Central memory CD4-positive, alpha-beta T cell (primary cell): ENCODE measurements at regions not wholly inside any gene's neighbourhood (a gene's known extent, or its start where the extent isn't known, plus 50 kb on each side); places are given as distances from the start of the nearest gene placed in this dataset.
"Not testable (repeated sequence)": the region's sequence is repeated elsewhere in the genome, so short reads cannot be mapped to it uniquely, and the experiment has no call there.

Experiments
- DNase-seq: peaks from one replicate; pipeline ENCODE4 v3.0.0; 2022

DNA sequence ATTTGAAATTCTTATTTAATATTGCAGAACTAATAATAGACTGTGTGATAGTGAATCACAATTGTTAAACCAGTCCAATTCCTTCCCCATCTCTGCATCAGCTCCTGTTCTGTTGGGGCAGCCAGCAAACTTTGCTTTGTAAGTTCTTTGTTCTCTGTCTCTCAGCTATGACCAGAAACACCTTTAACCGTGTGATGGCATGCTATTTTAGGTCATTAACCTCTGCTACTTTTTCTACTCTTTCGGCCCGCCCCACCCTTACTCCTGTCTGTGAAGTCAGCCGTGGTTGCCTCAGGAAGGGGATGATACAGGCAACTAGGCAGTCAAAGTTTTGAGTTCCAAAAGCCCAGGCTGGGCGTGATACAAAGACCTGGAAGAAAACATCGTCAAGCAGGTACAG is 51.3 kb upstream of the EGFL6 start:
- no peak for DNase-seq

DNA sequence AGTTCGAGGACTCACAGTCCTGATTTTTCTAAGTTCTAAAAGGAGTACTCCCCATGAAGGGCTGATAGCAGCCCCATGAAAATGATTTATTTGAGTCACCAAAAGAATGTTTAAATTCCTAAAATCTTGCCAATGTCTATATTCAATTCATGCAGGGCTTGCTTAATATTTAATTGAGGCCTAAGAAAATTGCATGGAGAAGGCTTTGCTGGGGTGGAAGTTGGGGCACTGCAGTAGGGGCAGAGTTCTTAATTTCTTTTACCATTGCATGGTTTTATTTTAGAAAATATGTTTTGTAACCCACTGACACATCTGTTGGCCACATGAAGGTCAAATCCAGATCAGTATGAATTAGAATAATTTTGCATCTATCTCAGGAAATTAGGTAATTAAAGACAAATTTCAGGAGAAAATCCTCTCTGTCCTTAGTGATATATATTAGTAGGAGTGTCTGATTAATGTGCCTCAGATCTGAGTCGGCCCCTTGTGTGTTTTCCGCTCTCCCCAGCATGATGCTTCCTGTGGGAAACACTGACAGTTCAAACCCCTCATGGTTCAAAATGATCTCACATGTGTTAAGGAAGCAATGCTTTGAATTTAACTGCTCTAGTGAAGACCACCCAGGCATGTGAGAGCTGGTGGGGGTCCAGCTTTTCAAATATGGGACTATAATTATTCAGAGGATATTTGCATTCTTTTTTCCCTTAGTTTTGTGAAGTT is 54.0 kb upstream of the EGFL6 start:
- no peak for DNase-seq

DNA sequence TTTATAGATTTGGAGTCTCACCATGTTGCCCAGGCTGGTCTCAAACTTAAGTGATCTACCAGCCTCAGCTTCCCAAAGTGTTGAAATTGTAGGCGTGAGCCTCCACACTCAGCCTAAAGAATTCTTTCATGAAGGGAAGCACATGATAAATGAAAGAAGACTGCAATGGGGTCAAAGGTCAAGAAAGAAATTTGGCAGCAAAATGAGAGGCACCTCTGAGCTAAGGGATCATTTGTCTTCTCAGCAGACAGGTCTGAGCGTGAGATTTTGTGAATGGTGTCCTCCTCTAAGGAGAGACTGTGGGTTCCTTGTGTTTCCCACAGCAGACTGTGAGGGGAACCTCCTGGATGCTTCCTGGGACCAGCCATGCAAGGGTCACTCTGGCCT is 57.5 kb upstream of the EGFL6 start:
- DNase-seq: no peak

DNA sequence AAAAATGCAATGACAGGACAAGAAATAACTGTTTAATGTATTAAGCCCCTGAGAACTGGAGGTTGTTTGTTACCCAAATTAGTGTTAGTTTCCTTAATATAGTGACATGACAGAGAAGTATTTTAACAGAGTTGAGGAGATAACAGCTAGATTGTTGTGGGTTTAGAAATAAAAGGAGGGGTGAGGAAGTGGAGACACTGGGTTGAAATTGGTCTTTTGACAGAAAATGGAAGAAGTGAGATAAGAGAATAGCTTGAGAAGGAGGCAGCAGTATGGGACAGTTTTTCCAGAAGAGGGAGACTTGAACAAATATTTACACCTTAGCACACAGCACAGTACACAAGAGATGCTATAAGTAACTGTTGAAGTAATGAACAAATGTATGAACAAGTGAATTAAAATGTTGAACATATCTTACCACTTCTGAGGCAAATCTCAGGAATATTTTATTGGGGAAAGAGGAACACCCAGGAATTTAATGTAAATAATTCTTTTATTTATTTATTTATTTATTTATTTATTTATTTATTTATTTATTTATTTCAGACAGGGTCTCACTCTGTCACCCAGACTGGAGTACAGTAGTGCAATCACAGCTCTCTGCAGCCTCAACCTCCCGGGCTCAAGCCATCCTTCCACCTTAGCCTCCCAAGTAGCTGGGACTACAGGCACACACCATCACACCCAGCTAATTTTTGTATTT is 58.0 kb upstream of the EGFL6 start:
- DNase-seq: no peak

DNA sequence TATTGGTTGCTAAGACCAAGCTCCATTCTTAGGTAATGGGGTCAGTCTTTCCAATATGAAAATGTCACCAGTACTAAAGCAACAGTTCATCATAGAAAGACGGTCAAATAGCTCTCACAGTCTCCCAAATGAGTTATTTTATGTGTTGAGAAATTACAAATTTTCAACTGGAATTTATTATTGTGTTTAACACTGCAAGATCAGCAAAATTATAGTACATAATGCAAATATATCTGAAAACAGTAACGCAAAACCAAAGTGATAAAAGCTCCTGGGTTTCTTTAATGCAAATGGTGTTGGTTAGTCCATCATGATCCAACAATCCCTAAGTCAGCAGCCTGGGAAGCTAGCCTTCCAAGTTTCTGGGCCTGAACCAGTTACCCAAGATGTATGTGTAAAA is 61.5 kb upstream of the EGFL6 start:
- no peak for DNase-seq

DNA sequence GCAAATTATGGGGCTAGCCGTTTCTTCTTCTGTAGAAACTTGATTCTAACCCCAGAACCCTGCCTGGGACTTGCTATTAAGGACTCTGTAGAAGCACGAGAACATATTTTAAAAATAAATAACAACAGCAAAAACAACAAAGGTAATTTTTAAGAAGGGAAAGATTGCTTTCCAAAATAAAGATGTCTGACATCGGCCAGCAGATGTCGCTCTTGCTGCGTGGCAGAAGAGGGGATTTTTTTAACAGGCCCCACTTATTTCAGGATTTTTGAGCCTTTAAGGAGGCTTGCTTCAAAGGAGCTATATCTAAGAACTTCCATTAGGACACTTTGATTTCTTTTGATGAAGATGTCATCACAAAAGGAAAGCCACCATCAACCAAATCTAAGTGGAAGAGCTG is 62.8 kb upstream of the EGFL6 start:
- peak; percentile 37 for DNase-seq

DNA sequence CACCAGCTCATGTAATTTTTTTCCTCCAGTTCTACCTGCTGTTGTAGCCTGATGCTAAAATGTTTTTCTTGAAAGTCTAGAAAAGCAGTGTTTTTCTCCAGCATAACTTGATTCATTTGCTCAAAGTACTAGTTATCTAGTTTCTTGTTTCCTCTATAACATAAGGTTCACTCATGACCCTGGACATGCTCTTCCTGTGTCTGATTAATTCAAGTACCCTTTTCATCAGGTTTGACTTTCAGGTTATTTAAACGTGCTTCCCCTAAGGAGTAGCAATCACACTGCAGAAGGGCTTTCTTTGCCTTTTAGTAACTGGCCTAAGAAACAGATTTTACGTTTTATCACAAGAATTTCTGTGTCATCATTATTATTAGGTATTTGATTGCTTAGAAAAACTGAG is 66.8 kb upstream of the EGFL6 start:
- DNase-seq: no peak

DNA sequence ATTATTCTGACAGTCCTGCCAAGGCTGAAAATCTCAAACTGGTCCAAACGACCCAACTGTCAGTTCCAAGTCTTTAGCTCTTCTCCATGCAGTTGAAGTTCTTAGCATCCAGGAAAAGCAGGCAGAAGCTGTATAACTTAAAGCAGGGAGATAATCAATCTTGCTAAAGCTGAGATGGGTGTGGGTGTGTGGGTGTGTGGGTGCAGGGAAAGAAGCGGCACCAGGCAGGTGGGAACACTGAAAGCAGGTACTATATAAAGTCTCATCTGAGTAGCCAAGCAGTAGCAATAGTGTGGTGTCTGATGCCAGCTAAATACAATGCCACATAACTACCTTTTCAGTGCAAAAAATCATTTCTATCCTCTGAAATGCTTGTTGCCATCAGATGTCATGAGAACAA is 69.7 kb upstream of the EGFL6 start:
- DNase-seq: no peak

DNA sequence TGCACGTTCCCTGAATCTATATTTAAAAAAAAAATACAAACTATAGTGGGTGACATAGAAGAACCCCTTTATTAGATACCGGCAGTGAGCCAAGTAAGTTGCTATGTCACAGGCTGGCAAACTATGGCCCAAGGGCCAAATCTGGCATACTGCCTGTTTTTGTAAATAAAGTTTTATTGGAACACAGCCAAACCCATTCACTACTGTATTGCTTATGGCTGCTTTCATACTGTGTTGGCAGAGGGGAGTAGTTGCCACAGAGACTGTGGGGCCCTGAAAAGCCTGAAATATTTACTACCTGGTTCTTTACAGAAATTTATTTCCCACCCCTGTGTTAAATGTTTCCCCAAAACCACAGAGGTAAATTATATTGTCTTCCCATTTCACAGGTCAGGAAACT is 71.2 kb upstream of the EGFL6 start:
- no peak for DNase-seq

DNA sequence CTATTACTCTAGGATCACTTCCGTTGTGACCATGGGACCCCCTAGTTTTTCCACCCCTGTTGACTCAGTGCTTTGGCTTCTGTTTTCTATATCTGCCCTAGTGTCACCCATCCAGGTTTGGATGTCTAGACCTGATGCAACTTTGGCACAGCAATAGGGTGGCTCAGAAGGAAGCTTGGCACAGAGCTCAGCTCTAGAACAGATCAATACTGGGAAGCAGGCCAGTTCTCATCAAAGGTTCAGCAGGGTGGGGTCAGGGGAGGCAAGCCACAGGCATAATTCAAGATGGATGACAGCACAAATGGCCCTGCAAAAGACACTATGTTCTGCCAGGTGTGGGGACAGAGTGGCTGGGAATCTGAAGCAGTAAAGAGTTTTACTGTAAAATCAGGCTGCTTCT is 74.2 kb upstream of the EGFL6 start:
- no peak for DNase-seq

DNA sequence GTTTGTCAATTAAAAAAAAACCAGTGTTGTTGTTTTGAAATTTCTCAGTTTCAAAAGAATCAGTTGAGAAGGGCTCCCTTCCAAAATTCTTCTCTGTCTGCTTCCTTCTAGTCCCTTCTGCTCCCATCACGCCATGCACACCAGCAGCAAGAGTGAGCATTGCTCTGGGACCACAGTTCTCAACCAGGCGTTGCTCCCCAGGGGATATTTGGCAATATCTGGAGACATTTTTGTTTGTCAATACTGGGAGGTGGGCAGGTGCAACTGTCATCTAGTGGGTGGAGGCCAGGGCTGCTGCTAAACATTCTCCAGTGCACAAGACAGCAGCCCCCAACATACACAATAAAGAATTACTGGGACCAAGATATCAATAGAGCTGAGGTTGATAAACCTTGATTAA is 74.8 kb upstream of the EGFL6 start:
- DNase-seq: no peak

DNA sequence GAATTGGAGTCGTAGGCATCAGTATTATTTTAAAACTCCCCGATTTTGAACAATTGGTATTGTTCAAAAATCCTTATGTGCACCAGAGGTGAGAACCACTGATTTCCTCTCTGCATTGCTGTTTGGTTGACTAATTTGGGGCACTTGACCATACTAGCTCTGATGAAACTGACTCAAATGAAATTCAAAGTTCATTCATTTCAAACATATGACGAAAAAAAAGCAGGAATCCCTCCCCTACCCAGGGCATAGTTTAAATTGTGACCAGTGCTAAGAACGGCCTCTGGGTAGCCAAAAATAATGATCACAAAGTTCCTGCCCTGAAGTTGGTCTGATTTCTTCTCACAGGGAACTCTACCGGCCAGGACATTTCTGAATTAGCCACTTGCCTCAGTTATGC is 75.7 kb upstream of the EGFL6 start:
- no peak for DNase-seq

DNA sequence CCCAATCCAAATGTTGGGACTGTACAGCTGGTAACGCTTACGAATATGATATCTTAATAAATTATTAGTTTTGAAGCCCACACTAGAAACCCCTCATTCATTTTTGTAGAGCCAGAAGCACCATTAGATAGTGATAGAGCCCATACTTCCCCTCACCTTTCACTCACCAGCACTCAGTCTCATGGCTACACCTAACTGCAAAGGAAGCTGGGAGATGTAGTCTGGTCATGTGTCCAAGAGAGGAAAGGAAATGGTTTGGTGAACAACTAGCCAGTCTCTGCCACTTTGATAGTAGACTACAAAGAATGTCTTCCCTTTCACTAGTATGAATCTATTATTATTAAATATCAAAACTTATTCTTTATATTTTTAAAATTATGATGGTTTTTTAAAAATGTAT is 77.1 kb upstream of the EGFL6 start:
- DNase-seq: no peak

DNA sequence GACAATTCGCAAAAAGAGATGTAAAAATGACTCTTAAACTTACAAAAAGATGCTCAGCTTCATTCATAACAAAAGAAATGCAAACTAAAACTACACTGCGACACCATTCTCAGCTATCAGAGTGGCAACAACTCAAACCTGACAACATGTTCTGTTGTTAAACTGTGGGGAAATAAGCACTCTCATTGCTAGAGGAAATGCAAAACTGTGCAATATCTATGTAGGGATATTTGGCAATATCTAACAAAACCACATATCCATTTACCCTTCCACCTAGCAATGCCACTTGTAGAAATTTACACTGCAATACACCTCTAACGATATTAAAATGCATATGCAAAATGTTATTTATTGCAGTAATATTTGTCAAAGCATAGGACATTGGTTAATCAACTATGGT is 78.3 kb upstream of the EGFL6 start:
- no peak for DNase-seq

DNA sequence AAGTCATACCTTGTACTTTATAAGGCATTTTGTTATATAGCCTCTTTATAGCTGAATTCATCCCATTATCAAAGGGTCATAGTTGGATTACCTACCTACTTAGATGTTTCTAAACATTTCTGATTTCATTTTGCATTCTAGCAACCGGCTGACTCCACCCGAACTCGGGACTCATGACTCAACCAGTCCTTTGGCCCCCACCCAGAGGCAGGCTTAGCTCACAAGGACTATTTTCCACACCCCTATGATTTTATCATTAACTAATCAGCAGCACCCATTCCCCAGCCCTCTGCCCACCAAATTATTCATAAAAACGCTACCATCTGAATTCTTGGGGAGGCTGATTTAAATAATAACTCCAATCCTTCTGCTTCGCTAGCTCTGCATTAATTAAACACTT is 79.9 kb upstream of the EGFL6 start:
- no peak for DNase-seq

DNA sequence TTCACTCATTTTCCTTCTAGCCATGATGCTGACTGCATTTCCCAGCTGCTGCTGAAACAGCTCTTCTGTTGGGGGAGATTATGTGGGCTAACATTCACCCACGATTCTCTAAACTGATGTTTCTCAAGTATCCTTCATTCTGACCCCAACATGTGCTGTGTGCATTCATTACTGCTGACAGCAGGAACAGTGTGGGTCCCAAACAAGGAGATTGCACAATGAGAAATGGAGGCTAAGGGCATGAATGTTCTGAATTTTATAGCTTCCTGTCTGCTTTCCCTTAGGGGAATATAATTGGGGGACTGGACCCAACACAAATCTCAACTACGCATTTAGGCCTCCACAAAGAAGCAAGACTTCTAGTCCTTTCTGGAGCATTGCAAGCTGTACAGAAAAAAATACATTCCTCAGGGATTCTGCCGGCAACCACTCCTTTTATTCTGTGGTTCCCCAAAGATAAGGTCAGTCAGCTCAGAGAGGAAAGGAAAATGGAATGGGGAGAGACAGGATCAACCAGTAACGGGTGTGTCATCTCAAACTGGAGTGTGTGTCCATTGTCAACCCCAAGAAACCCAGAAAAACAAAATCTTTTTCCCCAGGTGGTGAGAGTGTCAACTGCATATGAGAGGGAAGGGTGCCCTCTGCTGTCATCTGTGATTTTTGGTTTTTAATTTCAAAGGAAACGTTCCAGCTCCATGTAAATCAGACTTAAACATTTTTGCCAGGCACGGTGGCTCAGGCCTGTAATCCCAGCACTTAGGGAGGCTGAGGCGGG is 81.5 kb upstream of the EGFL6 start:
- DNase-seq: peak; percentile 48

DNA sequence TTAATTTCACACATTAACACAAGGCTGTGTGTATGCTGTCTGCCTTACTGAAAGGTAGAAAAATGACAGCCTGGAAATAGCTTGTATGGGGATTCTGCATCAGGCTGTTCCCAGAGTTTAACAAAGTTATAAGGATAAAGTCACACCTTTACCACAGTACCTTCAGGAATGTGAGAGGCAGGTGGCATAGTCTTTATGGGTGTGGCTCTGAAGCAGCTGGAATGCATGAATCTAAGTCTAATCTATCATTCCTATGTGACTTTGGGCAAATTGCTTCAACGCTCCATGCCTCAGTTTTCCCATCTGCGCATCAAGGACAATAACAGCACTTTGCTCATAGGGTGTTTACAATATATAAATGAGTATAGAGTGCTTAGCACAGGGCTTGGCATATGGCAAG is 84.2 kb upstream of the EGFL6 start:
- no peak for DNase-seq

DNA sequence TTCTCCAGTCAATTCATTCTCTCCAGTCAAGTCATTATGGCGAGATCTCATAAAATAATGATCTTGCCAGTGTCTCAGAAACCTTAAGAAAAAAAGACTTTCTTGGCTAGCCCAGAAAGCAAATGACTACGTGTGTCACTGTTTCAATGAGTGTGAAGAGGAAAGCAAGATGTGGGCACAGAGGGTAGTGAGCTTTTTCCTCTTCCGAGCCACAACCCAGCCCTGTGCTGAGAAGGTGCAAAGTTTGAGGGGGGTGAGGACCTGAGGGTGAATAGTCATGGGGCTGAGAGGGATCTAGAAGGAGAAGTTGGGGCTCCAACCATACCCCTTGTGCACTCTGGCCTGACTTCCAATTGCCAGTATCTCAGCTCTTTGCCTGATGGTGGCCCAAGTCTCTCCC is 85.6 kb upstream of the EGFL6 start:
- no peak for DNase-seq

DNA sequence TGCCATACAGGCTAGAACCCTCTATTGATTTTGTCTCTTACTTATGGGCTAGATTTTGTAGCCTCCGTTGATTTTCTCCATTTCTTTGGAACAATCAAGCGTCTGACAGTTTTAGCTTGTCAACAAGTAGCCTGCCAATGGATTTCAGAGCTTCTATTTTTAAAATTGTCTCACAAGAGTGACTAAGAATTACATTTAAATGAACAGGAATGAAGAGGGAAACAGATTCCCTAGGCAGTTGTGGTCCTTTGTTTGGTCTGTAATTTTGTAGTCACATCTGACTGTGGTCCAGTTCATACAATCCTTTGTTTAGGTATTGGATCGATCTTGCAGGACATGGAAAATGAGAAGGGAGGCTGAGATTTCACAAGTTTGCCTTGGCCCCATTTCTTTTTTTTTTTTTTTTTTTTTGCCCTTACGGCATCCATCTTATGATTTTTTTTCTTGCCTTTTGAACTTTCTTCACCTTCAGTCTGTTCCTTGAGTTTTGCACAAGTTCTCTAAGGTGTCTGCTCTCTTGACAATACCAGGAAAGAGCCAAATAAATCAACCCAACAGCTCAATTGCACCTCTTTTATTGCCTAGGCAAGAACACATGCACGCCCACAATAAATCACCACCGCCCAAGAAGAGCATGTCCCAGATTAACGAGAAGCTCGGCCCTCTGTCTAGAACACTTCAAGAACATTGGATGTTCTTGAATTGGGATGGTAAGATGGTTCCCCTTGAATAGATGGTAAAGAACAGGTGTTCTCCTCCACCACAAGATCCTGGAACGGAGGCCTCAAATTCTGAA is 86.5 kb upstream of the EGFL6 start:
- no peak for DNase-seq

DNA sequence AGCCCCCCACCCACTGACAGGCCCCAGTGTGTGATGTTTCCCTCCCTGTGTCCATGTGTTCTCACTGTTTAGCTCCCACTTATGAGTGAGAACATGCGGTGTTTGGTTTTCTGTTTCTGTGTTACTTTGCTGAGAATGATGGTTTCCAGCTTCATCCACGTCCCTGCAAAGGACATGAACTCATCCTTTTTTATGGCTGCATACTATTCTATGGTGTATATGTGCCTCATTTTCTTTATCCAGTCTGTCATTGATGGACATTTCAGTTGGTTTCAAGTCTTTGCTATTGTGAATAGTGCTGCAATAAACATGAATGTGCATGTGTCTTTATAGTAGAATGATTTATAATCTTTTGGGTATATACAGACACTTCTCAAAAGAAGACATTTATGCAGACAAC is 88.6 kb upstream of the EGFL6 start:
- DNase-seq: not testable (repeated sequence)

DNA sequence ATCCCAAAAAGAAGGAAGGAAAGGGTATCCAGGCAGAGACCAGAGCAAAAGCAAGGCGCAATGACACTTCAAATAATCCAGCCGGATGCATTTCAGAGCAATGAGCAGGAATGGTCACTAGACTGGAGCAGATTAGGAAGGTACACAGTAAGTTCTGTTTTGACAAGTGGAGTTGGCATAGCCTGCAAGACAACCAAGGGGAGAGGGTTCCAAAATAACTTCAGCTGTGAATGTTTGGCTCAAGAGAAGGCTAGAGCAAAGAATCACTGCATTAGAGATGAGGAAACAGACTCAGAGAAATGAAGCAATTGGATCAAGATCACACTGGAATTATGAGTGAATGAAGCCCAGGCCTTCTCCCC is 90.0 kb upstream of the EGFL6 start:
- DNase-seq: no peak

DNA sequence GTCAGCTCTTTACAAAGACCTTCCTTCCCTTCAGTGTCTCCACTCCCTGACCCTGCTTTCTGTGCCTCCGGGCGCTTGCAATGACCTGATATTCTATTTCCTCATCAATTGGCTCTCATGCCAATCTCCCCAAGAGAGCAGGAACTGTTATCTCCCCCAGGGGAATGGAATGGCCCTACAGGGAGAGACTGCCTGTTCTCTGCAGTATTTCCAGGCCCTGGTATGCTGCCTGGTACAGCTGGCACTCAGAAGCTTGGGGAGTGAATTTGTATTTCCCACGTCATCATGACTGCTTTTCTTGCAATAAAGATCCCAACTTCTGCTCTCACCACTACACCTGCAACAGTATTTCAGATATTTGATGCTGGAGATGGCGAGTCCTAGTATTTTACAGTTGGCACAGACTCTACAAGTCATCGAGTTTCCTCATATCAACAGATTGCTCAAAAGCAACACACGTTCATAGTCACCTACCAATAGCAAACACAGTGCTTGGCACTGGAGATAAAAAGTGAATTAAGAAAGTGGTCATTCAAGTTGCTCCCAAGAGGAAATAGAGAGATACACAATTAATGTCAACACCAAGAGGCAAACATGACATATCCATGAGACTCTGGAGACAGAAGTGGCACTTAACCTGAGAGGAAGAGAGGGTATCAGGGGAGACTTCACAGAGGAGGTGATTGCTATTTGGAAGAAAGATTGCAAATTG is 90.5 kb upstream of the EGFL6 start:
- no peak for DNase-seq

DNA sequence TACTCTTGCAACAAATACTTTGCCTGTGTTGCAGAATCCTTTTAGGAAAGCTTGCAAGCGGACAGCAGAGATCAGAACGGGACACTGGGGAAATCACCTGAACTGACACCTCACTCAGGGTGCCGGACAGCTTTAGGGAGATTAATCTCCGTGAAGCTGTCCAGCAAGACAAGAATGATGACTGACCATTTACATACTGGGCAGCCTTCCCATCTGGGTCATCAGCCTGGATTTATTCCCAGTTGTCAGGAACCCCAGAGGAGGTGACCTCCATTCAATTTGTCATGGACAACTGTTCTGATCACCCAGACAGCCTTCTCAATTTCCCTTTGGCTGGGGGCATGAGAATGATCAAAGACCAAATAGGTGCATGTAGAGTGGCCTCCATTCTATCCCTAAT is 93.0 kb upstream of the EGFL6 start:
- no peak for DNase-seq
